ENCODE measurements at regions not wholly inside any gene's neighbourhood (a gene's known extent, or its start where the extent isn't known, plus 50 kb on each side); places are given as distances from the start of the nearest gene placed in this dataset.
"Not testable (repeated sequence)": the region's sequence is repeated elsewhere in the genome, so short reads cannot be mapped to it uniquely, and the experiment has no call there.

GRCh38 chr14:38921893-38922292 is 181.1 kb downstream of the SEC23A start:
- TF ChIP-seq POLR2AphosphoS5 (IDR thresholded peaks at IDR 0.05) = not testable (repeated sequence)
- TF ChIP-seq, protein P1, sequence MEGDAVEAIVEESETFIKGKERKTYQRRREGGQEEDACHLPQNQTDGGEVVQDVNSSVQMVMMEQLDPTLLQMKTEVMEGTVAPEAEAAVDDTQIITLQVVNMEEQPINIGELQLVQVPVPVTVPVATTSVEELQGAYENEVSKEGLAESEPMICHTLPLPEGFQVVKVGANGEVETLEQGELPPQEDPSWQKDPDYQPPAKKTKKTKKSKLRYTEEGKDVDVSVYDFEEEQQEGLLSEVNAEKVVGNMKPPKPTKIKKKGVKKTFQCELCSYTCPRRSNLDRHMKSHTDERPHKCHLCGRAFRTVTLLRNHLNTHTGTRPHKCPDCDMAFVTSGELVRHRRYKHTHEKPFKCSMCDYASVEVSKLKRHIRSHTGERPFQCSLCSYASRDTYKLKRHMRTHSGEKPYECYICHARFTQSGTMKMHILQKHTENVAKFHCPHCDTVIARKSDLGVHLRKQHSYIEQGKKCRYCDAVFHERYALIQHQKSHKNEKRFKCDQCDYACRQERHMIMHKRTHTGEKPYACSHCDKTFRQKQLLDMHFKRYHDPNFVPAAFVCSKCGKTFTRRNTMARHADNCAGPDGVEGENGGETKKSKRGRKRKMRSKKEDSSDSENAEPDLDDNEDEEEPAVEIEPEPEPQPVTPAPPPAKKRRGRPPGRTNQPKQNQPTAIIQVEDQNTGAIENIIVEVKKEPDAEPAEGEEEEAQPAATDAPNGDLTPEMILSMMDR (IDR thresholded peaks at IDR 0.05) = not testable (repeated sequence)

Data from gastroesophageal sphincter (tissue), 3 donors.